OCI-LY1 (cell line): ENCODE measurements at regions not wholly inside any gene's neighbourhood (a gene's known extent, or its start where the extent isn't known, plus 50 kb on each side); places are given as distances from the start of the nearest gene placed in this dataset.

Experiments used
- H2AFZ ChIP-seq: fragments of 200-600 bp; sonication (generic), shearing (Covaris generic); 2 replicates; pipeline ENCODE4 v1.6.0; 2014; ENCODE audit warnings: antibody characterized with exemption, mild to moderate bottlenecking, low read length
- H3F3A ChIP-seq: fragments of 200-600 bp; sonication (generic), shearing (Covaris generic); 2 replicates; pipeline ENCODE4 v1.6.0; 2014; ENCODE audit warnings: mild to moderate bottlenecking, antibody characterized with exemption, low read length, moderate library complexity; ENCODE audit not compliant: insufficient read depth
- H3K27ac ChIP-seq: fragments of 200-600 bp; sonication (generic); 2 replicates; pipeline ENCODE4 v1.5.1; 2014; ENCODE audit warnings: low read length, mixed run types, mild to moderate bottlenecking, low read depth; ENCODE audit not compliant: poor library complexity, severe bottlenecking
- H3K27me3 ChIP-seq: fragments of 200-600 bp; sonication (generic); 2 replicates; pipeline ENCODE4 v1.6.0; 2014; ENCODE audit warnings: antibody characterized with exemption, mild to moderate bottlenecking, low read length, moderate library complexity; ENCODE audit not compliant: insufficient read depth
- H3K36me3 ChIP-seq: fragments of 200-600 bp; sonication (generic); 2 replicates; pipeline ENCODE4 v1.6.1; 2014; ENCODE audit warnings: mild to moderate bottlenecking, antibody characterized with exemption, low read length, moderate library complexity, mixed read lengths; ENCODE audit not compliant: insufficient read depth
- H3K4me1 ChIP-seq: fragments of 200-600 bp; sonication (generic); 2 replicates; pipeline ENCODE4 v1.5.1; 2014; ENCODE audit warnings: mild to moderate bottlenecking, low read length, moderate library complexity; ENCODE audit not compliant: insufficient read depth, severe bottlenecking
- H3K4me2 ChIP-seq: fragments of 200-600 bp; sonication (generic), shearing (Covaris generic); 2 replicates; pipeline ENCODE4 v1.6.1; 2014; ENCODE audit warnings: low read length
- H3K4me3 ChIP-seq: fragments of 200-600 bp; sonication (generic); 2 replicates; pipeline ENCODE4 v1.5.1; 2014; ENCODE audit warnings: low read length, low read depth, mild to moderate bottlenecking, mixed read lengths; ENCODE audit not compliant: poor library complexity, severe bottlenecking
- H3K79me2 ChIP-seq: fragments of 200-600 bp; shearing (Covaris generic); 2 replicates; pipeline ENCODE4 v1.6.1; 2016; ENCODE audit warnings: mixed run types, low read length, mixed read lengths; ENCODE audit not compliant: insufficient read depth
- H3K9ac ChIP-seq: fragments of 200-600 bp; sonication (generic), shearing (Covaris generic); 2 replicates; pipeline ENCODE4 v1.6.1; 2014; ENCODE audit warnings: mild to moderate bottlenecking, low read length, mixed read lengths
- H3K9me2 ChIP-seq: fragments of 200-600 bp; sonication (generic), shearing (Covaris generic); 2 replicates; pipeline ENCODE4 v1.6.1; 2014; ENCODE audit warnings: low read depth, mild to moderate bottlenecking, low read length, mixed read lengths
- H3K9me3 ChIP-seq: fragments of 200-600 bp; shearing (Covaris generic); 2 replicates; pipeline ENCODE4 v1.6.1; 2014; ENCODE audit warnings: low read length, mixed read lengths
- H4K20me1 ChIP-seq: fragments of 200-600 bp; sonication (generic), shearing (Covaris generic); 2 replicates; pipeline ENCODE4 v1.6.0; 2016; ENCODE audit warnings: mild to moderate bottlenecking, low read length; ENCODE audit not compliant: insufficient read depth
- CTCF ChIP-seq: fragments of 200-600 bp; sonication (generic), shearing (Covaris generic); IDR thresholded peaks from 2 replicates; pipeline ENCODE4 v1.5.1; 2017; ENCODE audit warnings: mild to moderate bottlenecking, antibody characterized with exemption, low read length, moderate library complexity, mixed read lengths
- EZH2 ChIP-seq: fragments of 200-600 bp; sonication (generic), shearing (Covaris generic); IDR thresholded peaks from 2 replicates; pipeline ENCODE4 v1.8.0; 2017; ENCODE audit warnings: borderline replicate concordance, mixed run types, mild to moderate bottlenecking, antibody characterized with exemption, low read length, moderate library complexity, mixed read lengths

DNA sequence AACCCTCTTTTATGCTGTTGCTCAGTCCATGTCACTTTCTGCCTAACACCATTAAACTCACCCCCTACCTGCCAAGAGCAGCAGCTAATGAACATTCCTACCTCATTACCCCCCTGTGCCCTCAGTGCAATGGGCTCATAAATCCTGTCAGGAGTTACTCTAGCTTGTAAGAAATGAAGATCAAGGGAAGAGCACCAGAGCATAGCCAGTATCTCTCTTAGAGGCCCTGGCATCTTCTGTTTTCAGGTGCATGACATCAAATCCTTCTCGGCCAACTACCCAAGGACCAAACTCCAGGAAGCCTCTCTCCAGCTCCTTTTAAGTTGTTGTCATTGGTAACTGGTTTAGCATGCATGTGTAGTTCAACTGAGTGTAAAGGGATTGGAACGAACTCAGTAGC is 75.1 kb downstream of the FOXI2 start:
- TF ChIP-seq CTCF (no peak), EZH2 (no peak)
- Histone ChIP-seq H3K4me3 (no peak overlapping the region), H3K9me2 (no peaks in the 10 kb centered on the region), H3K79me2 (no peaks in the 10 kb centered on the region), H3K4me1 (no peaks in the 10 kb centered on the region), H3K9ac (no peak overlapping the region), H4K20me1 (no peaks in the 10 kb centered on the region), H3F3A (no peaks in the 10 kb centered on the region), H3K9me3 (no peaks in the 10 kb centered on the region), H3K36me3 (no peaks in the 10 kb centered on the region), H3K4me2 (no peak overlapping the region), H2AFZ (no peak overlapping the region), H3K27ac (no peak overlapping the region), H3K27me3 (no peaks in the 10 kb centered on the region)

DNA sequence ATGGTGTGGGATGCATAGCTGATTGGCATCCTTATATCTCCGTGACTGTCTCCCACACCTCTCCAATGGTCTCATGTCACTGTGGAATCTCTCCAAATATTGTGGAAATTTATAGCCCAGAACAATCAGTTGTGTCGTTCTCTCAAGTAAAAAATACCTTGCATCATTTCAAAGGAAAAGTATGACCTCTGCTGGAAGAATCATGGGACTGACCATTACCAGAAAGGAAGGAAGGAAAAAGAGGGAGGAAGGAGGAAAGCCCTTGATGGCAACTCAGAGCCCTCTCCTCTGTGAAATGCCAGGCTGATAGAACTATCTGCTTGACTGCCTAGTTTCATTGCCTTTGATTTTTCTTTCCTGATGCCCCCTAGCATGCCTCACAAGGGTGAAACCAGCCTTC is 76.3 kb downstream of the FOXI2 start:
- no peaks in the 10 kb centered on the region for H3K36me3 ChIP-seq
- no peaks in the 10 kb centered on the region for H3F3A ChIP-seq
- H3K79me2 ChIP-seq: no peaks in the 10 kb centered on the region
- H3K9me2 ChIP-seq: no peaks in the 10 kb centered on the region
- no peak overlapping the region for H3K9ac ChIP-seq
- H3K4me2 ChIP-seq: no peak overlapping the region
- no peak for TF ChIP-seq EZH2
- TF ChIP-seq CTCF: no peak
- no peak overlapping the region for H3K27ac ChIP-seq
- H3K9me3 ChIP-seq: no peaks in the 10 kb centered on the region
- H2AFZ ChIP-seq: no peak overlapping the region
- H3K27me3 ChIP-seq: no peaks in the 10 kb centered on the region
- H3K4me1 ChIP-seq: no peaks in the 10 kb centered on the region
- no peak overlapping the region for H3K4me3 ChIP-seq
- H4K20me1 ChIP-seq: no peaks in the 10 kb centered on the region

GRCh38 chr10:127815147-127815546 is 77.6 kb downstream of the CLRN3 start:
- no peaks in the 10 kb centered on the region for H3F3A ChIP-seq
- H3K9ac ChIP-seq: no peak overlapping the region
- no peaks in the 10 kb centered on the region for H3K9me3 ChIP-seq
- no peaks in the 10 kb centered on the region for H3K27me3 ChIP-seq
- H4K20me1 ChIP-seq: no peaks in the 10 kb centered on the region
- H2AFZ ChIP-seq: no peak overlapping the region
- H3K9me2 ChIP-seq: no peaks in the 10 kb centered on the region
- H3K79me2 ChIP-seq: no peaks in the 10 kb centered on the region
- no peak for TF ChIP-seq EZH2
- TF ChIP-seq CTCF: peak; percentile 57
- no peak overlapping the region for H3K4me3 ChIP-seq
- no peak overlapping the region for H3K4me2 ChIP-seq
- no peaks in the 10 kb centered on the region for H3K36me3 ChIP-seq
- no peak overlapping the region for H3K27ac ChIP-seq
- no peaks in the 10 kb centered on the region for H3K4me1 ChIP-seq
